ENCODE measurements at regions not wholly inside any gene's neighbourhood (a gene's known extent, or its start where the extent isn't known, plus 50 kb on each side); places are given as distances from the start of the nearest gene placed in this dataset.

DNA sequence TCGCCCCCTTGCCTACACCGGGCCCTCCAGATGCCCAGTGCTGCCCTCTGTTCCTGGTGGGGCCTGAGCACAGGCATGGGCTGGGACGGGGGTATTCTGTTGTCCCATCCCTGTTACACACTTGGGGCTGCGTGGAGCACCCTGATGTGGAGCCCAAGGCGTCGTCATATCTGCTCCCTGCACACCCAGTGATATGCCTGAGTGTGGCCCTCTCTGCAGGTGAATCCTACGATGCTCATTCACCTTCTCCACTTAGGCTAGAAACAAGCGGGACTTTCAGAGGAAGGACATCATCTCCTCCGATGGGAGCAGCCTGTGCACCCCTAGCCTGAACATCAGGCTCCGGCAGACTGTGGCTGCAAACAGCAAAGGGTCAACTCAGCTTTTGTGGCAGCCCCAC, 91.0 kb upstream of the NPTX2 start:
- CTCF ChIA-PET, result no interaction called here
- POLR2A ChIA-PET, result no interaction called here
- Mint-ChIP-seq H3K27ac (ENCODE audit: unreplicated experiment) (no peak overlapping the region), H3K9me3 (ENCODE audit: unreplicated experiment) (peaks cover 11% of the 10 kb centered on the region), H3K4me1 (ENCODE audit: low read depth, unreplicated experiment) (no peaks in the 10 kb centered on the region), H3K4me3 (ENCODE audit: unreplicated experiment) (no peak overlapping the region), H3K27me3 (ENCODE audit: insufficient read depth, unreplicated experiment) (no peaks in the 10 kb centered on the region), H3K36me3 (ENCODE audit: insufficient read depth, unreplicated experiment) (no peaks in the 10 kb centered on the region)
- no TSS peak for BruUV-seq (replicated peaks)
- Histone ChIP-seq H3K4me1 (no peaks in the 10 kb centered on the region), H3K36me3 (ENCODE audit: control insufficient read depth, insufficient read depth, low read length) (no peaks in the 10 kb centered on the region), H3K9me3 (peaks cover 5% of the 10 kb centered on the region; the same call in 1 of the 2 replicates), H3K4me3 (ENCODE audit: low read depth, low read length) (no peak overlapping the region), H3K27me3 (replicated peaks; ENCODE audit: control insufficient read depth, insufficient read depth, low read length) (no peaks in the 10 kb centered on the region)
- no peak for DNase-seq
- intact Hi-C loops (cut with micrococcal nuclease; ENCODE audit: unreplicated experiment), result no loop called here
- TF ChIP-seq CTCF (IDR thresholded peaks at IDR 0.05; ENCODE audit: insufficient read depth in 1 of 2, low read depth in 1 of 2, low read length in 1 of 2, severe bottlenecking in 1 of 2, unreplicated experiment in 1 of 2), result no peak

DNA sequence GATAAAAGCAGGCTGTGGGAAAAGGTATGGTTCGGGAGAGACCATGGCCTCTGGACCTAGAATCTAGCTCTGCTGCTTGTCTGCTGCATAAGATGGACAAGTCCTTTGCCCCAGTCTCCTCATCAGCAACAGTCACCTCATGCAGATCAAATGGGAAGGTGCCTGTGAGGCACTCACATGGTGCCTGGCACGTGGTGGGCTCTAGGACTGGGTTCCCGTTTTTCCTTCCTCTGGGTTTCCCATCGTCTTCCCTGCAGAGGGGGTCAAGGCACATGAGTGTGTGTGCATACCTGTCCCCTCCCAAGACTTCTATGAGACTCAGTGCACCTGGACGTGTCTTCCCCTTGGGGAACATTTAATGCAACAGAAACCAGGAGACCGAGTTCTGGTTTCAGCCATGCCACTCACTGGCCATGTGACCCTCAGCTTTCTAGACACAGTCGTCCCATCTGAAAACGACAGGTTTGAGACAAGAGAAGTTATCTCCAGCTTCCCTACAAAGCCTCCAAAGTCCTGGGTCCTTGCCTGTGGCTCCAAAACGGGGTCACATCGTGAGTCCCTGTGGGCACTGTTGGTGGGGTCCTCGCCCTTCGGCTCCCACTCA, 95.9 kb upstream of the NPTX2 start:
- Histone ChIP-seq H3K36me3 (ENCODE audit: control insufficient read depth, insufficient read depth, low read length) (no peaks in the 10 kb centered on the region), H3K4me3 (ENCODE audit: low read depth, low read length) (no peak overlapping the region), H3K27me3 (replicated peaks; ENCODE audit: control insufficient read depth, insufficient read depth, low read length) (no peaks in the 10 kb centered on the region), H3K9me3 (peaks cover 5% of the 10 kb centered on the region; the same call in 1 of the 2 replicates), H3K4me1 (no peaks in the 10 kb centered on the region)
- DNase-seq, result no peak
- Mint-ChIP-seq H3K27ac (ENCODE audit: unreplicated experiment) (no peak overlapping the region), H3K4me1 (ENCODE audit: low read depth, unreplicated experiment) (no peaks in the 10 kb centered on the region), H3K9me3 (ENCODE audit: unreplicated experiment) (peaks cover 11% of the 10 kb centered on the region), H3K4me3 (ENCODE audit: unreplicated experiment) (no peak overlapping the region), H3K36me3 (ENCODE audit: insufficient read depth, unreplicated experiment) (no peaks in the 10 kb centered on the region), H3K27me3 (ENCODE audit: insufficient read depth, unreplicated experiment) (no peaks in the 10 kb centered on the region)
- intact Hi-C loops (cut with micrococcal nuclease; ENCODE audit: unreplicated experiment), result no loop called here
- ChIA-PET POLR2A (no interaction called here), CTCF (no interaction called here)
- TF ChIP-seq CTCF (IDR thresholded peaks at IDR 0.05; ENCODE audit: insufficient read depth in 1 of 2, low read depth in 1 of 2, low read length in 1 of 2, severe bottlenecking in 1 of 2, unreplicated experiment in 1 of 2), result no peak
- BruUV-seq (replicated peaks), result no TSS peak

DNA sequence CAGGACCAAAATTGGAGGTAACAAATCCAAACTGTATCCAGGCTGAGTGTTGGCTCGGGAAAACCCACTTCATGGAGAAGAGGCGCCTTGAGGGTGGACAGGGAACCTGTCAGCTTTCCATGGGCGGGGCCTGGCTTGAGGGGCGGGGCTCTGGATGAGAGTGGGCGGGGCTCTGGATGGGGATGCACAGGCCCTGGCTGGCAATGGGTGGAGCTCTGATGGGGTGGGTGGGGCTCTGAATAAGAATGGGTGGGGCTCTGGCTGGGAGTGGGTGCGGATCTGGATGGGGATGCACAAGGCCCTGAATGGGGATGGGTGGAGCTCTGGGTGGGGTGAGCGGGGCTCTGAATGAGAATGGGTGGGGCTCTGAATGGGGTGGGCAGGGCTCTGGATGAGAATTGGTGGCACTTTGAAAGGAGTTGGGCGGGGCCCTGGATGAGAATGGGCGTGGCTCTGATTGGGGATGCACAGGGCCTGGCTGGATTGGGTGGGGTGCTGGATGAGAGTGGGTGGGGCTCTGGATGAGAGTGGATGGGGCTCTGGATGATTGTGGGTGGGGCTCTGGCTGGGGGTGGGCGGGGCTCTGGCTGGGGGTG, 96.6 kb upstream of the NPTX2 start:
- Histone ChIP-seq H3K4me3 (ENCODE audit: low read depth, low read length) (no peak overlapping the region), H3K27me3 (replicated peaks; ENCODE audit: control insufficient read depth, insufficient read depth, low read length) (no peaks in the 10 kb centered on the region), H3K4me1 (no peaks in the 10 kb centered on the region), H3K36me3 (ENCODE audit: control insufficient read depth, insufficient read depth, low read length) (no peaks in the 10 kb centered on the region), H3K9me3 (peaks cover 5% of the 10 kb centered on the region; the same call in 1 of the 2 replicates)
- BruUV-seq (replicated peaks), result no TSS peak
- H3K36me3 Mint-ChIP-seq (ENCODE audit: insufficient read depth, unreplicated experiment), result no peaks in the 10 kb centered on the region
- ChIA-PET POLR2A (no interaction called here), CTCF (no interaction called here)
- DNase-seq, result no peak
- no peak overlapping the region for H3K27ac Mint-ChIP-seq (ENCODE audit: unreplicated experiment)
- H3K27me3 Mint-ChIP-seq (ENCODE audit: insufficient read depth, unreplicated experiment), result no peaks in the 10 kb centered on the region
- peaks cover 11% of the 10 kb centered on the region for H3K9me3 Mint-ChIP-seq (ENCODE audit: unreplicated experiment)
- no peak for TF ChIP-seq CTCF (IDR thresholded peaks at IDR 0.05; ENCODE audit: insufficient read depth in 1 of 2, low read depth in 1 of 2, low read length in 1 of 2, severe bottlenecking in 1 of 2, unreplicated experiment in 1 of 2)
- H3K4me3 Mint-ChIP-seq (ENCODE audit: unreplicated experiment), result no peak overlapping the region
- intact Hi-C loops (cut with micrococcal nuclease; ENCODE audit: unreplicated experiment), result no loop called here
- no peaks in the 10 kb centered on the region for H3K4me1 Mint-ChIP-seq (ENCODE audit: low read depth, unreplicated experiment)

Measured in Caco-2 (cell line).